GM19463 (cell line): ENCODE measurements at regions not wholly inside any gene's neighbourhood (a gene's known extent, or its start where the extent isn't known, plus 50 kb on each side); places are given as distances from the start of the nearest gene placed in this dataset.
"Not testable (repeated sequence)": the region's sequence is repeated elsewhere in the genome, so short reads cannot be mapped to it uniquely, and the experiment has no call there.

Experiments
- ATAC-seq: cut with Tn5 transposase; IDR thresholded peaks from one replicate; pipeline ENCODE4 v1.9.1; 2021; ENCODE audit warnings: mild to moderate bottlenecking, moderate library complexity; ENCODE audit not compliant: unreplicated experiment

DNA sequence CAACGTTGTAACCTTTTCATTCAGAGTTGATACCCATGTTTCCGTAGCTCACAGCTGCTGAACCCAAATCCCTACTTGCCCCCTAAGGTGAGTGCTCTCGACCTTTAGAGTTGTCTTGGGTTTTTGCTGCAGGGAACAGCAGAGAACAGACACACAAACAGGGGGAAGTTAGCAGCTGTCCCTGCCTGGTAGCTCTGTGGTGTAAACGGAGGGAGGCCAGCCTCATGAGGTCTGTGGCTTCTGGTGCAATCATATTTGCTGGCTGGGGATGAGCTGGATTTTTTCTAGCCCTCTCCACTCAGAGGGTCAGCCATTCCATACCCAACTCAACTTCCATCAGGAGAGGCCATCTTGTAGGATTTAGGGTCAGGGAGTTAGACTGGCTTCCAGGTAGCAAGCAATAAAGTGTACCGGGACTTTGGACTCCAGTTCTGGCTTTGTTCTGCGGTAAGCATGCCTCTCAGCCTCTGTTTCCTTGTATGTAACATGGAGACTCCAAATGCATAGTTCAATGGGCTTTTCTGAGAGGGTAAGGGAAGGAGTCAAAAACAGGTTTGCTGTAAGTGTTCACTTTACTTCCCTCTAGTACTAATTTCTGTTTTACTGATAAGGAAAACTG, 218.9 kb downstream of the MID1IP1 start:
- no peak for ATAC-seq

DNA sequence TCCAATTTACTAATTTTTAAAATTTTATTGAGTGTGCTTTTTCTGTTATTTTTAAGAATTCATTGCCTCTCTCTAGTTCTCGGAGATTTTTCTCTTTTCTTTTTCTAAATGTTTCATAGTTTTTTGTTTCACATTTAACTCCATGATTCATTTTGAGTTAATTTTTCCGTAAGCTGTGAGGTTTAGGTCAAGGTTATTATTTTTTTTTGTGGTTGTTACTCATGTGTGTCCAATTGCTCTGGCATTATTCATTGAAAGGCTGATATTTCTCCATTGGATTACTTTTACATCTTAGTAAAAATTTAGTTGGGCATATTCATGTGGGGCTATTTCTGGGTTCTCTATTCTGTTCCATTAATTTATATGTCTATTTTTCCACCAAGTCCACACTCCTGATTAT, 220.8 kb downstream of the MID1IP1 start:
- ATAC-seq, result no peak

DNA sequence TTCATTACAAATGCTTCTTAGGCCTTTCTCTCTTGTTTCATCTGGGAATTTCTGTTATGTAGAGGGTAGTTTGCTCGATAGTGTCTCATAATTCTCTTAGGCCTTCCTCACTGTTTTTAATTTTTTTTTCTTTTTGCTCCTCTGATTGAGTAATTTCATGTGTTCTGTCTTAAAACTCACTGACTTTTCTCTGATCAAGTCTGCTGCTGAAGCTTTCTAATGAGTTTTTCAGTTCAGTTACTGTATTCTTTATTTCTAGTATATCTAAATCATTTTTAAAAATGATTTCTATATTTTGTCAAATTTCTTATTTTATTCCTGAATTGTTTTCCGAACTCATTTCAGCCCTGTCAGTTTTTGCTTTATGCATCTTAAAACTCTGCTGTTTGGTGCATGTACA, 228.0 kb downstream of the MID1IP1 start:
- no peak for ATAC-seq

GRCh38 chrX:39030636-39031035, 229.4 kb downstream of the MID1IP1 start:
- no peak for ATAC-seq

GRCh38 chrX:39039890-39040289, 238.6 kb downstream of the MID1IP1 start:
- ATAC-seq, result no peak

- no peak for ATAC-seq
Measured at GRCh38 chrX:39043838-39044550, 242.7 kb downstream of the MID1IP1 start.

DNA sequence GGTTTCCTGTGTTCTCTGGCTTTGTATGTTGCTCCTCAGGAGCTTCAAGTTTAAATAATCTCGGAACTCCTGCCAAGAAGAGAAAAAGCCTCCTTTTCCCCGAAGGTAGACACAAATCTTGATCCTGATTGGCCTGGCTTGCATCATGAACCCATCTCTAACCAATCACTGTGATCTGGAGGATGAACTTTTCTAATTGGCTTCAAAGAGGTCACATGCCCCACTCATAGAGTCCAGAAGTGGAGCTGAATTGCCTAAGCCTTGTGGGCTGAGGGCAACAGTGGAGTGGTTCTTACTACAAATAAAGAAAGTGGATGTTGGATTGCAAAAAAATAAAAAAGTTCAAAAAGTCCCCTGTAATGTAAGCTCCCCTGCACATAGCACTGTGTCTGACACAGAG, 245.9 kb downstream of the MID1IP1 start:
- ATAC-seq, result no peak

DNA sequence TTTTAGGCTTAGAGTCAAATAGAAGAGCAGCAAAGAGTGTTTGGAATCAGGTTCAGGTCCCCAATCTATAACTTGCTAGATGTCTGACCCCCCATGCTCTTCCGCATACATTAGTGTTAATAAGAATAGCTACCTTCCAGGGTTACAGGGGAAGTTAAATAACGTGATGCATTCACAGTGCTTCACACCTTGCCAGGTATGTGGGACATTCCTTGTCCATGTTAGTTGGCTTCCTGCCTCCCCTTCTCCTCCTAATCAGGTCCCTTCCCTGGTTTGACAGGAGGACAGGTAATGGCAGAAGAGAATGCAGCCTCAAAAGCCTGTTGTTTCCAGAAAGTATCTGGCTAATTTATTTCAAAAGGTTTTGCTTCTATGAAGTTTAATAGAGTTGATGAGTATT, 248.7 kb downstream of the MID1IP1 start:
- ATAC-seq, result no peak

DNA sequence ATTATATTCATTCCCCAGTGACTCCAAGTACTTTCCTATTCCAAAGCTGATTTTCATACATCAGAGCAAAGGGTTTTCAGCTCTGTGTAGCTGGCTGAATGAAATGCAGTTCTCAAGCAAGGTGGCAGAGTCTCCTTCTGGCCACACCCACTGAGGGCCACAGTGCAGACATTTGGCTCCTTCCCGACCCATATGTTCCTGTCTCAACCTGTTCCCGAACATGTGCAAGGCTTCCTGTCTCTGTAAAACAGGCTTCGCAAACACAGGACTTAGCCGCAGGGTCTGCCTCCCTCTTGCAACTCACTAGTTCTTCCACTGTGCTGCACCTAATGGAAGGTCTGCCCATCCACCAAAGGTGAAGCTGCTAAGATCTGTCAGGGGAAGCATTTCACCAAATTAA, 249.2 kb downstream of the MID1IP1 start:
- ATAC-seq, result no peak

- ATAC-seq, result no peak
Measured at GRCh38 chrX:39052751-39053150, 251.5 kb downstream of the MID1IP1 start.

- no peak for ATAC-seq
Measured at GRCh38 chrX:39058724-39059123, 257.5 kb downstream of the MID1IP1 start.

GRCh38 chrX:39059866-39060265, 258.6 kb downstream of the MID1IP1 start:
- ATAC-seq, result no peak

DNA sequence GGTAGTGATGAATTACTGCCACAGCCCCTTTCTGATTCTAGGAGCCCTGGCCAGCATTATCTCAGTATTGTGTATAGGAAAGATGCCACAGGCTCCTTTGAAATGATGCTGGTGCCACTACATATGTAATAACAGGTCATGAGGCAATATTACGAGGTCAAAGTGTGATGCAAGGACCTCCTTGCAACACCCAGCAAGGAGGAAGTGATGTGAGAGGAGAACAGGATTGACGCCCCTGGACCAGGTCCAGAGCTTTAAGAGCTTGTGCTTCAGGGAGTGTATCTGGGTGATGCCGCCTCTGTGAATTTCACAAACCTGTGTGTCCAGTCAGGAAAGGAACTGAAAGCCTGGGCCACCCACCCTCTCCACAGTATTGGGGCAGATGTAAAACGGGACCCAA, 261.8 kb downstream of the MID1IP1 start:
- ATAC-seq, result no peak

GRCh38 chrX:39063702-39064101, 262.4 kb downstream of the MID1IP1 start:
- no peak for ATAC-seq

DNA sequence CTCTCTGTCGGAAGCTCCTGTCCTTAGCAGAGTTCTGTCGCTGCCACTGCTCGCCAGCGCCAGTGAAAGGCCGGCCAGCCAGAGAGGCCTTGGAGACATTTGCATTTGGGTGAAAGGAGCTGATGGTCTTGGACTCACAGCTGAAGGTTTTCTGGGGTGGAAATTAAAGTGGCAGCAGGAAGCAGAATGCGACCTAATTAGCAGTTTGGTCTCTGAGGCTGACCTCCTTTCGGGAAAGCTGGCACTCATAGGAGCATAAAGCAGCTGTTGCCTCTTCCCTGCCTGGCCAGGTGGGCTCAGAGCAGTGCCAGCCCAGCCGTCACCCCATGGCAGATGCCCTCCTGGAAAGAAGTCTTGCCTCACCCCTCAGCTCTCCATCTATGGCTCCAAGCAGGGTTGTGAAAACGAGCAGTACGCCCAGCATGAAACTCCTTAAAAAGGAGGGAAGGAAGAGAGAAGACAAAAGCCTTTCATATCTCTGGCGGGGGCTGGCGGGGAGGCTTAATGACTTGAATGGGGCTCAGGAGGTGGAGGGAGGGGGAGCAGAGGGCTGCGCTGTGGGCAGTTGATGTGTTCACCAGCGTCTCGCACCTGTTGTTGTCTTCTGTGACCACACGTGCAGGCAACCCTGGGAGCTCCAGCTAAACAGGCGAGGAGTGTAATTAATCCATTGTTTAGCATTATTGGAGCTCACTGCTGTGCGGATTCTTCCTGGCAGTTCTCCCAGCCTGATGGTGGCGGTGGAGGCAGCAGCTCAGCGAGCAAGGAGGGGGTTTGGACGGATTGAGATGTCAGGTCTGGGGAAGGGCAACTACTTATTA, 264.0 kb downstream of the MID1IP1 start:
- no peak for ATAC-seq

GRCh38 chrX:39067866-39068265, 266.6 kb downstream of the MID1IP1 start:
- ATAC-seq, result no peak

- not testable (repeated sequence) for ATAC-seq
Measured at GRCh38 chrX:39068634-39069033, 267.4 kb downstream of the MID1IP1 start.

- ATAC-seq, result no peak
Measured at GRCh38 chrX:39070009-39070408, 268.8 kb downstream of the MID1IP1 start.

GRCh38 chrX:39073131-39073530, 271.9 kb downstream of the MID1IP1 start:
- no peak for ATAC-seq

DNA sequence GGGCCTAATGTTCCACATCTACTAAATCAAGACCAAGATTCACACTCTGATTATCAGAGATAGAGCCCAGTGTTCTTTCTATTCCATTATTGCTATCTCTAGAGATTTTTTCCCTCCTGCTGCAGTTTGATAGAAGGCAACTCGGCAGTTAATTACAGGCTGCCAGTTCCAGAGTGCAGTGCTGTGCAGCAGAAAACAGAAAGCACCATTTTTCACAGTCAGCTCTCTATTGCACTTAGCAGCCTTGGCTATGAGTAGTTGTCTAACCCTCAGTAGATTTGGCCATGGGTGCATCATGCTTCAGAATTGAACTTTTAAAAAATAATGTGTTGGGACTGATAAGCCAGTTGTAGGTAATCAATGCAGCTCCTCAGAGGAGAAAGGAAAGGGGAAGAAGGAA, 295.3 kb downstream of the MID1IP1 start:
- no peak for ATAC-seq

DNA sequence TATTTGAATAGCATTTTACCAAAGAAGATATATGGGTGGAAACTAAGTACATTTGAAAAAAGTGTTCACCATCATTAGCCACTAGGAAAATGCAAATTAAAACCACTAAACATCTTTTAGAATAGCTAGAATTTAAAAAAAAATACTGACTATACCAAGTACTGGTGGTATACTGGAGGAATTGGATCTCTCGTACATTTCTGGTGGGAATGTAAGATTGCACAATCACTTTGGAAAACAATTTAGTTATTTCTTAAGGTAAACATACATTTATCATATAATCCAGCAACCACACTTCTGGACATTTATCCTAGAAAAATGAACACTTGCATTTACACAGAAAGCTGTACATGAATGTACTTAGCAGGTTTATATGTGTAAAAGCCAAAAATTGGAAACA, 303.5 kb downstream of the MID1IP1 start:
- no peak for ATAC-seq

GRCh38 chrX:39112143-39112542, 310.9 kb downstream of the MID1IP1 start:
- no peak for ATAC-seq
